ENCODE measurements at regions not wholly inside any gene's neighbourhood (a gene's known extent, or its start where the extent isn't known, plus 50 kb on each side); places are given as distances from the start of the nearest gene placed in this dataset.

DNA sequence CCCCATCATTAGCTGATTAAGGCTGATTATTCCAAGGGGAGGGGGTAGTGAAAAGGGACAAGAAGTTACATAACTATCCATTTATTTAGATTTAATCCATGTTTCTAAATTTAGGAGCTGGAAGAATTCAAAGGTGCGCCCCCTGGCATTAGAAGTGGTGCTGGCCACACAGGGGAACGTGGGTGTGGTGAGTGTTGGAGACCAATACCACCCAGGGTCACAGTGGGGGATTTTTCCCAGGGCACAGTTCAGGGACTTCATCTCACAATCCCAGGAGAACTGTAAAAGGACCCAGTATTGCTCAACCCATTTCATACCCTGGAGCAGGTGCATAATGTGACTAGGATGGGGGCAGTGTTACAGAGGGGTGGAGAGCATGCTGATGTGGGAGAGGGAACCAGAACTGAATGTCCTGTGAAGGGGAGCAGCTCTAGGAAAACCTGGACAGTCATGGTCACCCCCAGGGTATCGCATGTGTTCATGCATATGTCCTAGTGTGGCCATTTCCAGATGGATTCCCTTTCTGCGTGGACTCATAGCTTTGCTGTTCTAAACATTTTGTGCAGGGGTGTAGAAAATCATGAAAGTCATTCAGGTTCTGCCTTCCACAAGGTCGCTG is 110.3 kb downstream of the LSM3 start:
- TF ChIP-seq POLR2A (IDR thresholded peaks at IDR 0.05), result no peak
- TF ChIP-seq, protein P1, sequence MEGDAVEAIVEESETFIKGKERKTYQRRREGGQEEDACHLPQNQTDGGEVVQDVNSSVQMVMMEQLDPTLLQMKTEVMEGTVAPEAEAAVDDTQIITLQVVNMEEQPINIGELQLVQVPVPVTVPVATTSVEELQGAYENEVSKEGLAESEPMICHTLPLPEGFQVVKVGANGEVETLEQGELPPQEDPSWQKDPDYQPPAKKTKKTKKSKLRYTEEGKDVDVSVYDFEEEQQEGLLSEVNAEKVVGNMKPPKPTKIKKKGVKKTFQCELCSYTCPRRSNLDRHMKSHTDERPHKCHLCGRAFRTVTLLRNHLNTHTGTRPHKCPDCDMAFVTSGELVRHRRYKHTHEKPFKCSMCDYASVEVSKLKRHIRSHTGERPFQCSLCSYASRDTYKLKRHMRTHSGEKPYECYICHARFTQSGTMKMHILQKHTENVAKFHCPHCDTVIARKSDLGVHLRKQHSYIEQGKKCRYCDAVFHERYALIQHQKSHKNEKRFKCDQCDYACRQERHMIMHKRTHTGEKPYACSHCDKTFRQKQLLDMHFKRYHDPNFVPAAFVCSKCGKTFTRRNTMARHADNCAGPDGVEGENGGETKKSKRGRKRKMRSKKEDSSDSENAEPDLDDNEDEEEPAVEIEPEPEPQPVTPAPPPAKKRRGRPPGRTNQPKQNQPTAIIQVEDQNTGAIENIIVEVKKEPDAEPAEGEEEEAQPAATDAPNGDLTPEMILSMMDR (IDR thresholded peaks at IDR 0.05), result no peak

Measured in breast epithelium (tissue), 3 donors.